Dermis microvascular lymphatic vessel endothelial cell (primary cell): ENCODE measurements at regions not wholly inside any gene's neighbourhood (a gene's known extent, or its start where the extent isn't known, plus 50 kb on each side); places are given as distances from the start of the nearest gene placed in this dataset.
A peak's percentile ranks its signal among the peaks of the same experiment; 100 is the strongest.

ENCODE experiments used
- DNase-seq, 2 donors: peaks; one replicate each; pipeline versions ENCODE4 v3.0.0 to v3.0.0-alpha.2; 2010; ENCODE audit warnings: low read depth in 2 of 2

- no peak for DNase-seq
These were observed 769.7 kb upstream of the GRM7 start for GRCh38 chr3:6091262-6091661.

- no peak for DNase-seq
These were observed 765.9 kb upstream of the GRM7 start for GRCh38 chr3:6095006-6095405.

GRCh38 chr3:6097021-6097420 is 763.9 kb upstream of the GRM7 start:
- no peak for DNase-seq

GRCh38 chr3:6097556-6097955 is 763.4 kb upstream of the GRM7 start:
- no peak for DNase-seq

GRCh38 chr3:6098516-6099157 is 762.3 kb upstream of the GRM7 start:
- no peak for DNase-seq

GRCh38 chr3:6099458-6100075 is 761.3 kb upstream of the GRM7 start:
- DNase-seq = no peak

- DNase-seq = no peak
These were observed 755.7 kb upstream of the GRM7 start for GRCh38 chr3:6105187-6105586.

- no peak for DNase-seq
These were observed 752.0 kb upstream of the GRM7 start for GRCh38 chr3:6108957-6109356.

- DNase-seq = no peak
These were observed 750.5 kb upstream of the GRM7 start for GRCh38 chr3:6110451-6110850.

GRCh38 chr3:6112546-6112945 is 748.4 kb upstream of the GRM7 start:
- no peak for DNase-seq

GRCh38 chr3:6113338-6113737 is 747.6 kb upstream of the GRM7 start:
- no peak for DNase-seq

- no peak for DNase-seq
These were observed 741.5 kb upstream of the GRM7 start for GRCh38 chr3:6119367-6119766.

- DNase-seq = no peak
These were observed 740.1 kb upstream of the GRM7 start for GRCh38 chr3:6120786-6121185.

GRCh38 chr3:6124875-6125274 is 736.0 kb upstream of the GRM7 start:
- no peak for DNase-seq

- DNase-seq = no peak
These were observed 735.4 kb upstream of the GRM7 start for GRCh38 chr3:6125520-6125919.

GRCh38 chr3:6132684-6133432 is 728.1 kb upstream of the GRM7 start:
- no peak for DNase-seq

- DNase-seq = no peak
These were observed 718.2 kb upstream of the GRM7 start for GRCh38 chr3:6142707-6143106.

- no peak for DNase-seq
These were observed 713.0 kb upstream of the GRM7 start for GRCh38 chr3:6147883-6148282.

- DNase-seq = no peak
These were observed 705.1 kb upstream of the GRM7 start for GRCh38 chr3:6155650-6156338.

GRCh38 chr3:6165951-6166350 is 695.0 kb upstream of the GRM7 start:
- DNase-seq = no peak

GRCh38 chr3:6168256-6168655 is 692.7 kb upstream of the GRM7 start:
- DNase-seq = no peak

GRCh38 chr3:6172871-6173642 is 687.9 kb upstream of the GRM7 start:
- peak in 1 of 2 donors; percentile 3 for DNase-seq
